H1 (cell line): ENCODE measurements at regions not wholly inside any gene's neighbourhood (a gene's known extent, or its start where the extent isn't known, plus 50 kb on each side); places are given as distances from the start of the nearest gene placed in this dataset.

ENCODE experiments used
- CTCF ChIA-PET: fragments of 300-600 bp; sonication (Branson Sonifier 250); formaldehyde crosslinking; loops from one replicate; lab custom pipeline; 2021; ENCODE audit not compliant: partially characterized antibody; lab: Charles Lee
- POLR2A ChIA-PET: fragments of 300-600 bp; sonication (Branson Sonifier 250); formaldehyde crosslinking; loops from one replicate; lab custom pipeline; 2021; ENCODE audit warnings: inconsistent platforms; ENCODE audit not compliant: partially characterized antibody; lab: Charles Lee
- DNase-seq, 2 experiments: peaks; one replicate each; pipeline versions ENCODE4 v3.0.0 to v3.0.0-alpha.2; 2010 to 2022; ENCODE audit warnings: low spot score in 2 of 2, low read depth in 1 of 2, mixed read lengths in 1 of 2
- FAIRE-seq: peaks from 2 replicates; lab custom pipeline; 2011; peaks lifted over from hg19 to GRCh38; lab: Jason Lieb, UNC
- H2AFZ ChIP-seq: 2 replicates; pipeline ENCODE4 v1.8.1; 2012; ENCODE audit warnings: low read length, inconsistent platforms
- H2AK5ac ChIP-seq: 2 replicates; pipeline ENCODE4 v1.6.1; 2013; ENCODE audit warnings: low read depth, low read length
- H2BK120ac ChIP-seq: replicated peaks from 2 replicates; pipeline ENCODE3; 2013; ENCODE audit warnings: low read depth, low read length, inconsistent platforms
- H2BK12ac ChIP-seq: 2 replicates; pipeline ENCODE4 v1.6.1; 2013; ENCODE audit warnings: low read depth, low read length
- H2BK15ac ChIP-seq: 2 replicates; pipeline ENCODE4 v1.6.1; 2013; ENCODE audit warnings: low read length
- H2BK20ac ChIP-seq: 2 replicates; pipeline ENCODE4 v1.6.1; 2013; ENCODE audit warnings: low read length
- H2BK5ac ChIP-seq: 2 replicates; pipeline ENCODE4 v1.6.1; 2013; ENCODE audit warnings: low read depth, low read length
- H3K14ac ChIP-seq: 2 replicates; pipeline ENCODE4 v1.6.1; 2013; ENCODE audit warnings: inconsistent platforms; ENCODE audit not compliant: insufficient read length
- H3K18ac ChIP-seq: 2 replicates; pipeline ENCODE4 v1.6.1; 2013; ENCODE audit warnings: low read length; ENCODE audit errors: extremely low read depth
- H3K23ac ChIP-seq: 2 replicates; pipeline ENCODE4 v1.6.1; 2013; ENCODE audit warnings: inconsistent platforms; ENCODE audit not compliant: insufficient read length
- H3K23me2 ChIP-seq: 2 replicates; pipeline ENCODE4 v1.6.1; 2013; ENCODE audit warnings: low read depth, low read length
- H3K27ac ChIP-seq: 2 replicates; pipeline ENCODE4 v1.6.1; 2011; ENCODE audit warnings: low read depth, low read length, inconsistent platforms
- H3K27me3 ChIP-seq, 4 experiments: replicated peaks in 1 of 4; 1 replicate in 1 of 4; 2 replicates in 3 of 4; pipeline versions ENCODE4 v1.6.1 to v1.8.1; 2011 to 2013; ENCODE audit warnings: low read length in 3 of 4, mild to moderate bottlenecking in 3 of 4, inconsistent platforms in 2 of 4, mixed read lengths in 2 of 4, moderate library complexity in 1 of 4; ENCODE audit not compliant: control insufficient read depth in 3 of 4, insufficient read depth in 3 of 4; ENCODE audit errors: extremely low read depth in 1 of 4
- H3K36me3 ChIP-seq, 4 experiments: 2 replicates each; pipeline versions ENCODE4 v1.6.1 to v1.8.1; 2011 to 2013; ENCODE audit warnings: mild to moderate bottlenecking in 4 of 4, low read length in 3 of 4, moderate library complexity in 2 of 4, control low read depth in 1 of 4, inconsistent platforms in 1 of 4; ENCODE audit not compliant: insufficient read depth in 4 of 4, control insufficient read depth in 2 of 4
- H3K4ac ChIP-seq: replicated peaks from 2 replicates; pipeline ENCODE3; 2013; ENCODE audit warnings: low read length, low read depth, mixed read lengths, inconsistent platforms; ENCODE audit not compliant: insufficient read length
- H3K4me1 ChIP-seq, 4 experiments: replicated peaks in 1 of 4; 1 replicate in 1 of 4; 2 replicates in 3 of 4; pipeline versions ENCODE4 v1.6.1 to v1.8.1; 2011 to 2013; ENCODE audit warnings: low read length in 3 of 4, inconsistent platforms in 2 of 4, mixed read lengths in 1 of 4; ENCODE audit not compliant: insufficient read depth in 4 of 4, control insufficient read depth in 3 of 4
- H3K4me2 ChIP-seq, 2 experiments: 2 replicates each; pipeline versions ENCODE4 v1.6.1 to v1.8.1; 2011 to 2013; ENCODE audit warnings: low read depth in 2 of 2, low read length in 2 of 2, control low read depth in 1 of 2, inconsistent platforms in 1 of 2, mild to moderate bottlenecking in 1 of 2; ENCODE audit not compliant: insufficient read depth in 1 of 2
- H3K4me3 ChIP-seq, 4 experiments: fragments of 200-600, 300-600 bp in 1 of 4; sonication (generic), shearing (Covaris generic), sonication (Bioruptor Twin) in 1 of 4; 2 replicates each; pipeline versions ENCODE4 v1.5.1 to v1.8.1; 2011 to 2016; ENCODE audit warnings: low read length in 4 of 4, low read depth in 3 of 4, control low read depth in 2 of 4, inconsistent platforms in 2 of 4, mild to moderate bottlenecking in 2 of 4, mixed read lengths in 1 of 4, moderate library complexity in 1 of 4; ENCODE audit not compliant: insufficient read depth in 2 of 4; ENCODE audit errors: extremely low read depth in 1 of 4
- H3K56ac ChIP-seq: replicated peaks from 2 replicates; pipeline ENCODE3; 2013; ENCODE audit warnings: low read depth, mild to moderate bottlenecking, mixed read lengths, low read length, inconsistent platforms; ENCODE audit not compliant: insufficient read length
- H3K79me1 ChIP-seq: 2 replicates; pipeline ENCODE4 v1.6.1; 2013; ENCODE audit warnings: low read depth, low read length, control low read depth
- H3K79me2 ChIP-seq, 2 experiments: 2 replicates each; pipeline versions ENCODE4 v1.6.1 to v1.8.1; 2012 to 2013; ENCODE audit warnings: low read length in 2 of 2, mild to moderate bottlenecking in 2 of 2, inconsistent platforms in 1 of 2; ENCODE audit not compliant: insufficient read depth in 2 of 2, control insufficient read depth in 1 of 2
- H3K9ac ChIP-seq, 4 experiments: replicated peaks in 1 of 4; 1 replicate in 1 of 4; 2 replicates in 3 of 4; pipeline versions ENCODE4 v1.6.1 to v1.8.1; 2011 to 2013; ENCODE audit warnings: low read depth in 3 of 4, low read length in 3 of 4, control low read depth in 2 of 4, mild to moderate bottlenecking in 2 of 4, moderate library complexity in 2 of 4, inconsistent platforms in 1 of 4; ENCODE audit errors: extremely low read depth in 1 of 4
- H3K9me3 ChIP-seq, 2 experiments: 2 replicates each; pipeline versions ENCODE4 v1.6.1 to v1.8.1; 2012 to 2013; ENCODE audit warnings: mild to moderate bottlenecking in 2 of 2, moderate library complexity in 2 of 2, control low read depth in 1 of 2, inconsistent platforms in 1 of 2, low read depth in 1 of 2, low read length in 1 of 2, mixed read lengths in 1 of 2; ENCODE audit not compliant: insufficient read depth in 2 of 2
- H4K20me1 ChIP-seq, 2 experiments: replicated peaks in 1 of 2; 2 replicates each; pipeline versions ENCODE3 to v1.8.1; 2011 to 2013; ENCODE audit warnings: inconsistent platforms in 2 of 2, low read length in 2 of 2, mild to moderate bottlenecking in 1 of 2; ENCODE audit not compliant: insufficient read depth in 2 of 2, control insufficient read depth in 1 of 2
- H4K5ac ChIP-seq: 2 replicates; pipeline ENCODE4 v1.6.1; 2013; ENCODE audit warnings: low read length, low read depth, mixed read lengths, inconsistent platforms; ENCODE audit not compliant: insufficient read length
- H4K8ac ChIP-seq: 2 replicates; pipeline ENCODE4 v1.8.0; 2013; ENCODE audit warnings: mild to moderate bottlenecking, moderate library complexity, low read length, inconsistent platforms; ENCODE audit not compliant: insufficient read depth; ENCODE audit errors: extremely low read depth
- H4K91ac ChIP-seq: replicated peaks from 2 replicates; pipeline ENCODE3; 2013; ENCODE audit warnings: low read length, mixed read lengths, inconsistent platforms; ENCODE audit not compliant: insufficient read length
- KDM1A ChIP-seq: fragments of 200-600, 300-600 bp; sonication (generic); IDR thresholded peaks from 2 replicates; pipeline ENCODE4 v1.7.1; 2016; ENCODE audit warnings: mild to moderate bottlenecking, low read length, borderline replicate concordance
- NANOG ChIP-seq: IDR thresholded peaks from 2 replicates; pipeline ENCODE4 v1.6.1; 2011; ENCODE audit warnings: low read length, low read depth, mild to moderate bottlenecking, inconsistent platforms; ENCODE audit not compliant: insufficient read depth, poor library complexity, severe bottlenecking
- TCF12 ChIP-seq: IDR thresholded peaks from 2 replicates; pipeline ENCODE4 v1.6.1; 2011; ENCODE audit warnings: low read depth, mild to moderate bottlenecking, low read length
- WGBS, 2 experiments: shearing (Covaris generic) in 1 of 2; methylation state at CpG; one replicate each; pipeline versions ENCODE4 v1.1.6 to v1.1.7; 2013 to 2015; ENCODE audit warnings: low lambda C conversion rate in 2 of 2, mixed read lengths in 2 of 2, inconsistent platforms in 1 of 2, low coverage in 1 of 2, missing lambda C conversion rate in 1 of 2; ENCODE audit not compliant: insufficient replicate concordance in 2 of 2, insufficient coverage in 1 of 2, insufficient read length in 1 of 2; ENCODE audit errors: extremely low coverage in 1 of 2, missing lambda C conversion rate in 1 of 2; 5-methylcytosine and 5-hydroxymethylcytosine counted together

DNA sequence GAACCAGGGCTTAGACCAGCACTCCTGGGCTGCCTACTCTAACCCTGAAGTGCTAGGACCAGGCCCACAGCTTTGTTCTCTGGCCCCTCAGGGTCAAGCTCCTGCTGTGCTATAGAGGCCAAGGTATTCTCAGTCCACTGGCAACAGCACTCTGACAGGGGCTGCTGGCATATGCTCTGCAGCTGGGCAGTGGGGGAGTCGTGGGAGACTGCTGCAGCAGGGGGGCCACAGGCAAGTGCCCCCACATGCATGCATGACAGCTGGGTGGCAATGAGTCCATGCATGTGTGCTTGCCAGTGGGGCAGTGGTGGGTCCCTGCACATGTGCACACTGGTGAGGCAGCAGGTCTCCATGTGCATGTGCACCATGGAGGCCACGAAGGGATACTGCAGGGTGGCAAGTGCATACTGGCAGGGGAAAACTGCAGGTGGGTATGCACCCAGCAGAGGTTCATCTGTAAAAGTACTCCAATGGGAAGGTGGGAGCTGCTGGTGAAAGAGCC lies 364.9 kb upstream of the IRAK1BP1 start:
- H2BK15ac ChIP-seq = no peak overlapping the region
- H2AK5ac ChIP-seq = no peak overlapping the region
- no peaks in the 10 kb centered on the region for H4K20me1 ChIP-seq
- no peak overlapping the region for H3K27ac ChIP-seq
- no peak overlapping the region for H3K56ac ChIP-seq
- H3K9ac ChIP-seq = no peak overlapping the region
- H4K5ac ChIP-seq = no peak overlapping the region
- no peak overlapping the region for H2AFZ ChIP-seq
- H2BK20ac ChIP-seq = no peak overlapping the region
- H3K4me3 ChIP-seq = no peak overlapping the region
- TF ChIP-seq TCF12 = 0 out of 2 replicates have a peak, but pooled peaks have one; percentile 22
- TF ChIP-seq NANOG = no peak
- no peak for TF ChIP-seq KDM1A
- no peaks in the 10 kb centered on the region for H3K79me2 ChIP-seq
- H3K4ac ChIP-seq = no peak overlapping the region
- H3K14ac ChIP-seq = no peak overlapping the region
- peaks cover 0 to 2% (median 0%) of the 10 kb centered on the region in 4 experiments; a peak in 1 of 7 replicates for H3K4me1 ChIP-seq
- no peaks in the 10 kb centered on the region for H3K79me1 ChIP-seq
- no peak overlapping the region for H2BK120ac ChIP-seq
- no peak overlapping the region for H3K23ac ChIP-seq
- no peak overlapping the region for H2BK5ac ChIP-seq
- FAIRE-seq (no peak), DNase-seq (no peak)
- H3K36me3 ChIP-seq = no peaks in the 10 kb centered on the region
- POLR2A ChIA-PET = no interaction called here
- WGBS, 2 experiments = 90% methylated on average over 2 of the region's 2 CpGs; no CpG with 5 or more reads in 1 of the 2 experiments
- H3K23me2 ChIP-seq = no peaks in the 10 kb centered on the region
- H3K9me3 ChIP-seq = peaks cover 2 to 6% of the 10 kb centered on the region in 2 experiments; a peak in 1 of 4 replicates
- no peaks in the 10 kb centered on the region for H3K27me3 ChIP-seq
- no peak overlapping the region for H3K4me2 ChIP-seq
- H3K18ac ChIP-seq = no peak overlapping the region
- CTCF ChIA-PET = interaction anchor here (0.6 to 2.6 kb wide), 3 partner anchors 11 to 602 kb away, joined by 3 to 11 read pairs (median 3); no protein-coding TSS in a partner anchor
- no peak overlapping the region for H4K91ac ChIP-seq
- no peak overlapping the region for H4K8ac ChIP-seq
- H2BK12ac ChIP-seq = no peak overlapping the region
